ENCODE measurements at regions not wholly inside any gene's neighbourhood (a gene's known extent, or its start where the extent isn't known, plus 50 kb on each side); places are given as distances from the start of the nearest gene placed in this dataset.

DNA sequence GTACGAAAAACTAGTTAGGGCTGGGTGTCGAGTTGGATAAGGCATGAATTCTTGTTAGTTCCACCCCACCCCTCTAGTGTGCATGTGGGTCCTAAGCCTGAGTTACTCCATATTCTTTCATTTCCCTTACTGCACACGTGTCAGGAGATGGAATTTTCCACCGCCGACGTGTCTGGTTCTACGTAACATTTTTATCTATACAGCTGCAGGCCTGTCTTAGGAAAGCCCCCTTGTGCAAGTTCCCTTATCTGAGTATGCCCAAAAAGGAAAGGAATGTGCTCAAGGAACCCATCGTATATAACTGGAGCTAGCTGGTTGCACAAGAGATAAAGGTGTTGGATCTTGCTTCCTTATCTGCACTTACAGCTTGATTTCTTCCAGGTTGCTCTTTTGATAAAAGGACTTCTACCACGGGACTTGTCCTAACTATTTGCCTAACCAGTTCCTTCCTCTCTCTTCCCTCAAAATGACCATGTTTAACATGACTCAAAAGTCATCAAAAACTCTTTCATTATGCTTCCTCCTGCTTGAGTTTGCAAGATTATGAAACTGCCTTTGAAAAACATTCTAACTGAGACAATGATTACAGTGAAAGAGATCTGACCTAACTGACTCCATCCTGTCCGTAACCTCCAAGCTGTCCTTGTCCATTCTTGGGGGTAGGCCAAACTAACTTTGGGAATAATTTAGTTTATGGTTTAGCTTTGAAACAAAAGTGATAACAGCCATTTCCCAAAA, 181.4 kb downstream of the AKR1D1 start:
- no peak for DNase-seq

DNA sequence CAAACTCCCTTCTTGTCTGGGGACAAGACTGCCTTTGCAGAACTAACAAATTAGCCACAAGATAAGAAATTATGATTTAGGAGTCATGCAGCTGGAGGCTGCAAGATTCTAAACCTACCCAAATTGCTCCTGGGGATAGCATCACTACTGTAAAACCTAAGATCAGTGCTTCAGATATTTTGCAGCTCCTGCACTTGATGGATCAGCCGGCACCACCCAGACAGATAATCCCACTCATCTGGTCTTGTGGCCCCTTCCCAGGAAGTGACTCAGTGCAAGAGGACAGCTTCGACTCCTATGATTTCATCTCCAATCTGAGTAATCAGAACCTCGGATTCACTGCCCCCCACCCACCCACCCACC, 181.9 kb downstream of the AKR1D1 start:
- DNase-seq = no peak

DNA sequence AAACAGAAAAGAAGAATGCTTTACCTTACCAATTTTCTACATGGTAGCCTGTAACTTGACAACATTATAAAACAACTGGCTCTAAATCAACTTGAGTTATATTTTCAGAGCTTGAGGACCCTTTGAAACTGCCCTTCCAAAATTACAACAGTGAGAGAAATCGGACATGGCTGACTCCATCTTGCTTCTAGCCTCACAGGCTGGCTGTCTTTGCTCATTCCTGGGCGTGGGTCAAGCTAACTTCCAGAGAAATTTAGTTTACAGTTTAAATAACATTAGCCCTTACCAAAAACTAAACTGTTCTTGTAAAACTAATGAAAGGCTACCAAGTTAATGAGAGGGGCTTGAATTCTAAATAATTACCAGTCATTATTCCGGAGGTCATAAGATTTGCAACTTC, 183.4 kb downstream of the AKR1D1 start:
- no peak for DNase-seq

DNA sequence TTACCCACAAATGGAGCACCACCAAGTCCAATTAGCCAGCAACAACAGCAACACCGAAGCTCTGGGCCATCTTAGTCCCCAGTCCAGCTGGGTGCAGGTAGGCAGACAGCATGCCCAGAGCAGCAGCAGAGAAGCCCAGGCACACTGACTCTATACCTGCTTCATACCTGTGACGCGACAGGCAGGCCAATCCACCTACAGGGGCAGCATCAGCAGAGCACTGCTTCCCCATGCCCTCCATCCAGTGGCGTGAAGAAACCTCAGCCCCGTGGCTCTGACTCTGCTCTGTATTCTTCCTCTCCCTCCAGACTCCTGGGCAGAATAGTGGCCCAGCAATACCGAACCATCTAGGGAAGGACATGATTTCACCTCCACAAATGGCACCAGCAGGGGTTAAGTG, 191.7 kb downstream of the AKR1D1 start:
- no peak for DNase-seq

DNA sequence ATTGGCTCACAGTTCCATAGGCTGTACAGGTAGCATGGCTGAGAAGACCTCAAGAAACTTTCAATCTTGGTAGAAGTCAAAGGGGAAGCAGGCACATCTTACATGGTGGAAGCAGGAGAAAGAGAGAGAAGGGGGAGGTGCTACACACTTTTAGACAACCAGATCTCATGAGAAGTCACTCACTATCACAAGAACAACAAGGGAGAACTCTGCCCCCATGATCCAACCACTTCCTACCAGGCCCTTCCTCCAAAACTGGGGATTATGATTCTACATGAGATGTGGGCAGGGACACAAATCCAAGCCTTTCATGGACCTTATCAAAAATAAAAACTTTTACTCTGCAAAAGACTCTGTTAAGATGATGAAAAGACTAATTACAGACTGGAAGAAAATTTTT, 183.2 kb upstream of the TRIM24 start:
- no peak for DNase-seq

DNA sequence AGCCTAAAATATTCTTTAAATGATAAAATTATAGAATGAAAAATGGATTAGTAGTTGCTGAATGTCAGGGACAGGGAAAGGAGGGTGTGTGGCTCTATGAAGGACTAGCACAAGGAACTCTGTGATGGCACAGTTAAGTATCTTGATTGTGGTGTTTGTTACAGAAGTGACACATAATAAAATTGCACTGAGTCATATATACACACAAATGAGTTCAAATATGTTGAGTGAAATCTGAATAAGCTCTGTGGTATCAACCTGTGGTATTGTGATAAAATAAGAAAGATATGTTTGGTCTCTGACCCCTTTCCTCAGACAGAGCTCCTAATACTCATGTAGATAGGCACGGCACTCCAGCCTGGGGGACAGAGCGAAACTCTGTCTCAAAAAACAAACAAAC, 181.5 kb upstream of the TRIM24 start:
- DNase-seq = no peak

DNA sequence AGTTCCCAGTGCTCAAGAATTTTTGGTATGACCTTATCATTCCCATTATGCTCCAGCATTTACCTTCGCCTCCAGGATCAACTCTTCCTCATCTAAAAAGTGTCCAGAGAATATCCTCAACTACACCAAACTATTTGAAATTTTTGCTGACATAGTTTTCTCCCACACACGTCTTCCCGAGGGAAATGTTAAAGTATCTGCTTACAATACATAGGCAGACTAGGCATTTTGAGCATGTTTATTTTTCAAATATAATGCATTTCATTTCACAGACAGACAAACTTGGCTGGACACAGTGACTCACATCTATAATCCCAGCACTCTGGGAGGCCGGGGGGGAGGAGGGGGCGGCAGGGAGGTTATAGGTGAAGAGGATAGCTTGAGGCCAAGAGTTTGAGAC, 177.1 kb upstream of the TRIM24 start:
- no peak for DNase-seq

DNA sequence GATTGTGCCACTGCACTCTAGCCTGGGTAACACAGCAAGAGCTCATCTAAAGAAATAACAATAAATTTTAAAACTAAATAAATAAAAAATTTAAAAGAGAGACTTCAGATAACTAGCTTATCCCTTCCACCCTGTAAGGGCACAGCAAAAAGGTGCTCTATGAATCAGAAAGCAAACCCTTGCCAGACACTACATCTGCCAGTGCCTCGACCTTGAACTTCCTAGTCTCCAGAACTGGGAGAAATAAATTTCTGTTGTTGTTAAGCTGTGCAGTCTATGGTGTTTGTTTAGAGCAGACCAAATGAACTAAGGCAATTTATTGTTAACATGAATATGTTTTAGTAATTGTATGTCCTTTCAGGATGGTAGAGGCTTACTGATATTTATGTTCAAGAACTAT, 174.9 kb upstream of the TRIM24 start:
- no peak for DNase-seq

DNA sequence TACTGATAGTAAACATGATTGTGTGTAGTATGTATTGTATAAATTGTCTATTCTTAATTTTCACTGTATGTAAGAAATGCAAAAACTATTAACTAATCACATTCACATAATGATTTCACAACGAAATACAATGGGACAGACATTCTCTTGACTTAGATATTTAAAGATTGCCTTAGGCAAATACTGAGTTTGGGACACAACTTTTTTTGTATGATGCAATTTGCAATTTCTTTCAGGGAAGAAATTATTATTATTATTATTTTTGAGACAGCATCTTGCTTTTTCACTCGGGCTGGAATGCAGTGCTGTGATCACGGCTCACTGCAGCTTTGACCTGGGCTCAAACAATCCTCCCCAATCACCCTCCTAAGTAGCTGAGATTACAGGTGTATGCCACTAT, 173.2 kb upstream of the TRIM24 start:
- no peak for DNase-seq

DNA sequence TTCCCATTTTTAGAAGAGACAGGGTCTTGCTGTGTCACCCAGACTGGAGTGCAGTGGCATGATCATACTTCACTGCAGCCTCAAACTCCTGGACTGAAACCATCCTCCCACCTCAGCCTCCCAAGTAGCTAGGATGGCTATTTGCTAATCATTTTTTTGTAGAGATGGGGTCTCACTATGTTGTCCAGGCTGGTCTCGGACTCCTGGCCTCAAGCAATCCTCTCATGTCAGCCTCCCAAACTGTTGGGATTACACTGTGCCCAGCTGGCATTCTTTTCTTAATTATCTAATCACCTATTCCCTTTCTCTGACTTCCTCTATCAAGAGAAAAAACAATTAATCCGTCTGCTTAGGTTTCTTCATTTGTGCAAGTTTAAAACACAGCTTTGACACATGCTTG, 172.5 kb upstream of the TRIM24 start:
- no peak for DNase-seq

DNA sequence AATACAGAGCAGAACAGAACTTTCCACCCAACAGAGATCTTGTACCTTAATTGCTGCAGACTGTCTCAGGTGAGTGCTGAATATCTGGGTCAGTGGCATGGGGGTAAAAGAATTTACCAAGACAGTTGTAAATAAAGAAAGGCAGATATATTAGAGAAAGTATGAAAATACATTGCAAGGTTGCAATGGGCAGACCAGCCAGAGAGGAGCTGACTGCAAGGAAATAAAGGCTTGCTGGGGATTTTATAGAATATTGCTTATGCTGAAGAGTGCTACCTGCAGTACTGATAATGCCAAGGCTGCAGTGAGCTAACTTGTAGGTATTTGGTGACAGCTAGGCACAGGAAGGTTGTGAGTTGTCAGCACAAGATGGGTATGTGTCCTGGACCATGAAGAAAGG, 171.0 kb upstream of the TRIM24 start:
- DNase-seq = no peak

DNA sequence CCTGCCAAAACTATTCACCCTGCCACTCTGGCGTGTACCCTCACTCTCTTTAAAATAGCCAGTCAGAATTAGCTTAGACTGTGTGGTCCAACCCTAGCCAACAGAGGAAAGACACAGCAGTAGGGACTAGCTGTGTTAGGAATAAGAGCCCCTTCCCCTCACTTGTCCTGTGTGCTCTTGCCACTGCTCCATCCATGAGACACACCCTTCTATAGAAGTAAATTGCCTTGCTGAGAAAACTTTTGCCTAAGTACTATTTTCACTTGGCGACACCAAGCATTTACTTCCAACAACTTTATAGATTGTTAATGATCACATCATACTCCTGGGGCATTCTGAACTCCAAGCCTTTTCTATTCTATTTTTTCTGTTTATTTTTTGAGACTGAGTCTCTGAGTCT, 170.2 kb upstream of the TRIM24 start:
- DNase-seq = no peak

DNA sequence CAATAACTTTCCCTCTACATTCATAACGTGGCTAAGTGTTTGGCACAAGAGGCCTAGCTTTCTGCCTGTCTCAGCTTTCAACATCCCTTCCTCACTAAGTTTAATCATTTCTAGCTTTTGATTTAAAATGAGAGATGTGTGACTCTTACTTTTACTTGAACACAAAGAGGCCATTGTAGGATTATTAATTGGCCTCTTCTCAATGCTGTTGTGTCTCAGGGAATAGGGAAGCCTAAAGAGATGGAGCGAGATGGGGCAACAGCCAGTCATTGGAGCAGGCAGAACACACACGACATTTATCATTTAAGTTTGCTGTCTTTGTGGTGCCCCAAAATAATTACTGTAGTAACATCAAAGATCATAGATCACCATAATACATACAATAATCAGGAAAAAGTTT, 167.1 kb upstream of the TRIM24 start:
- DNase-seq = no peak

DNA sequence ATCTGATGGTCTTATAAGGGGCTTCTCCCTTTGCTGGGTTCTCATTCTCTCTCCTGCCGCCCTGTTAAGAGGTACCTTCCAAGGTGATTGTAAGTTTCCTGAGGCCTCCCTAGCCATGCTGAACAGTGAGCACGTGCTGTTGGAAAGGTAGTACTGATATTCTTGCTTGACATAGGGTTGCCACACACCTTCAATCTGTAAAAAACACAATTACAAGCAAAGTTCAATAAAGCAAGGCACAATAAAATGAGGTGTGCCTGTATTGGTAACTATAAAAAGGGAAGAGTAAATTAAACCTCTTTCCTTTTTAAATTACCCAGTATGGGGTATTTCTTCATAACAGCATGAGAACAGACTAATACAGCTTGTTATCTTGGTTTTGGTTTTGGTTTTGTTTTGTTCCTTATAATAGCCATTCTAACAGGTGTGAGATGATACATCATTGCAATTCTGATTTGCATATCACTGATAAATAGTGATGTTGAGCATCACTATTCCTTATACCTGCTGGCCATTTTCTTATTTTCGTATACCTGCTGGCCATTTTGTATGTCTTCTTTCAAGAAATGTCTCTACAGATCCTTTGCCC, 164.9 kb upstream of the TRIM24 start:
- no peak for DNase-seq

DNA sequence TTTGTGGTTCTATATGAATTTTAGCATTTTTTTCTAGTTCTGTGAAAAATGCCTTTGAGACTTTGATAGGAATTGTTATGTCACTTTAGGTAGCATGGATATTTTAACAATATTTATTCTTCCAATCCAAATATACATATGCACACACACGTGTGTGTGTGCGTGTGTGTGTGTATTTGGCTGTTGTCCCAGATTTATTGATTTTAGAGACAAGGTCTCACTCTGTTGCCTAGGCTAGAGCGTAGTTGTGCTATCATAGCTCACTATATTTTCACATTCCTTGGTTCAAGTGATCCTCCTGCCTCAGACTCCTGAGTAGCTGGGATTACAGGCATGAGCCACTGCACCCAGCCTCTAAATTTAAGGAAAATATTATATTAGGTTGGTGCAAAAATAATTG, 162.5 kb upstream of the TRIM24 start:
- DNase-seq = no peak

DNA sequence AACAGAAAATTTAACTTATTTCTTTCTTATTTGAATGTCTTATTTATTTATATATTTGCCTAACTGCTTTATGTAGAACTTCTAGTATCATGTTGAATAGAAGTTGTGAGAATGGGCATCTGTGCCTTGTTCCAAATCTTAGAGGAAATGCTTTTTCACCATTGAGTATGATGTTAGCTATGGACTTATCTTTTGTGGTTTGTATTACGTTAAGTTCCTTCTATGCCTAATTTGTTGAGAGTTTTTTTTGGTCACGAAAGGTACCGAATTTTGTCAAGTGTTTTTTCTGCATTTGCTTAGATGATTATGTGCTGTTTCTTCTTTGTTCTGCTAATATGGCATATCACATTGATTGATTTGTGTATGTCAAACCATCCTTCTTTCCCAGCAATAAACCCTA, 161.0 kb upstream of the TRIM24 start:
- DNase-seq = no peak

DNA sequence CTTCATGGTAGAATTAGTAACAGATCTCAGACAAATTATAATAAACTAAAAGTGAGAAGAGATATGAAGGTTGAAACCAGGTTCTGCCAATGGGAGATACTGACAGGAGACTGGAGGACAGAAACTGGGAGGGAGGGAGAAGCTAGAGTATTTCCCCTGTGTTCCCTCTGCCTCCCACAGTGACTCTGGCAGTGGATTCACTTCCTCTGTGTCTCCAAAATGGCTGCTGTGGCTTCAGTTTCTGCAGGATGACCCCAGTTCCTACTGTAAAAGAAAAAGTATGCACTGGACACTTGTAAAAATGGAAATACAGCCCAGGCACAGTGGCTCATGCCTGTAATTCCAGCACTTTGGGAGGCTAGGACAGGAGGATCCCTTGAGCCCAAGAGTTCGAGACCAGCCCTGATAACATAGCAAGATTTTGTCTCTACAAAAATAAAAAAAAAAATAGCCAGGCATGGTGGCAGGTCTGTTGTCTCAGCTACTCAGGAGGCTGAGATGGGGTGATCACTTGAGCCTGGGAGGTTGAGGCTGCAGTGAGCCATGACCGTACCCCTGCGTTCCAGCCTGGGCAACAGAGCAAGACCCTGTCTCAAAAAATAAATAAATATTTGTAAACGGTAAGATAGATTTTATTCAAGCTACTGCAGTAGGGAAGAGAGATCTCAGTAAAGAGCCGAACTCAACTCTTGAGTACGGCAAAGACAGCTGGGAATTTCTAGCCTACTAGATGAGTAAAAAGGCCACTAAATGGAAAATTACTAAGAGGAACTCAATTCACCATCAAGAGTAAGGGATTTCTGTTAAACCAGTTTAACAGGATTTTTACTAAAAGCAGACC, 156.6 kb upstream of the TRIM24 start:
- DNase-seq = no peak

DNA sequence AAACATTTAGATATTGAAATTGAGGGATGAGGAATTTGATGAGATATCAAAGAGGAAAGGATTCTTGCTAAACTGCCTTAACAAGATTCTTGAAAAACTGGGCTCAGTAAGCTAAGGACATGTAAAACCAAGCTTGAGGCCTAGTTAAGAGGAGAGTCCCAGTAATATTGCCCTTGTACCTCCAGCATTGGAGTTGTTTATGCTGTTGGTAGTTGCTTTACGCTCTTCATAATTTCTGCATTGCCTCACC, 156.1 kb upstream of the TRIM24 start:
- no peak for DNase-seq

DNA sequence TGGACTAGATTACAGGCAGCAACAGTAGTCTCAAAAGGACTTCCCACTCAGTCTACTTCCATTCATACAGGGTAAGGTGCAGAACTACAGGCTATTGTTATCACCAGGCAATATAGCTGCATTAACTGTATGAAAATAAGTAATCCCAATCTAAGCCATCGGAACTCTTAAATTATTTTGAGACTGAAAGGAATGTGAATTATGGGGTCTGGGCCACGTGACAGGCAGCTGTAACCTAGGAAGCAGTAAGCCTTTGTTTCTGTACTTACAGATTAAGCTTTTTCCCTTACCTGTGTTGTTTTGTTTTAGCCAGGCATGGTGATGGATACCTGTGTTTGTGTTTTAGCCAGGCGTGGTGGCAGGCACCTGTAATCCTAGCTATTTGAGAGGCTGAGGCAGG, 152.4 kb upstream of the TRIM24 start:
- no peak for DNase-seq

DNA sequence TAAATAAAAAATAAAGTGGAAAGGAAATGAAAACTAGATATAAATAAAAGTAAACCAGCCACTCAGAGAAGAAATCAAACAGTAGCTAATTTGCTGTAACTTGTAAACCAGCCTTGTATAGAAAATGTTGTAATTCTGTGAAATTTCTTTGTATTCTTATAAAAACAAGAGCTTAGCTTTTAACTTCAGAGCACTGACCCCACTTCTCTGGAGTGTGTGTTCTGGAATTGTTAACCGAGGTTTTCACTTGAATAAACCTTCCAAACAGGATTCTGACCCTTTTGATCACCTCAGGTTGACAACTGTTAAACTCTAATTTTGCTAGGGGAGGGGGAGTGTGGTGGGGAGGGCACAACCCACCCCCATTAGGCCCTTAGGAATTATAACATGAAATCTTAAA, 151.9 kb upstream of the TRIM24 start:
- no peak for DNase-seq

DNA sequence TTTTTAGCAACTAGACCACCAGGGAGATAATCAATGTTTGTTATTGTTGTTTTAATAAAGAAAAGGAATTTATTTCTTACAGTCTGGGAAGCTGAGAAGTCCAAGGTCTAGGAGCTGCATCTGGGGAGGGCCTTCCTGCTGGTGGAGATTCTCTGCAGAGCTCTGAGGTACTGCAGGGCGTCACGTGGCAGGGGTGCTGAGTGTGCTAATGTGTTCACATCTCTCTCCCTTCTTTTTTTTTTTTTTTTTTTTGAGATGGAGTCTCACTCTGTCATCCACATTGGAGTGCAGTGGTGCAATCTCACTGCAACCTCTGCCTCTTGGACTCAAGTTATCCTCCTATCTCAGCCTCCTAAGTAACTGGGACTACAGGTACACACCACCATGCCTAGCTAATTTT, 150.9 kb upstream of the TRIM24 start:
- DNase-seq = no peak

DNA sequence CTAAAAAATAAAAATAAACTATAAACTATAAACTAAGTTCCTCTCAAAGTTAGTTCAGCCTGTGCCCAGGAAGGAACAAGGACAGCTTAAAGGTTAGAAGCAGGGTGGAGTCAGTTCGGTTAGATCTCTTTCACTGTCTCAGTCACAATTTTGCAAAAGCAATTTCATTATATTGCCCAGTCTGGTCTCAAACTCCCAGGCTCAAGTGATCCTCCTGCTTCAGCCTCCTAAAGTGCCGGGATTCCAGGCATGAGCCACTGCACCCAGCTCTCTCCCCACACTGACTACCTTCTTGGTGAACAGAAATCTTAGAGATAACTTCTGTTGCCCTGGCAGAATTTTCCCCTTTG, 146.3 kb upstream of the TRIM24 start:
- DNase-seq = no peak

DNA sequence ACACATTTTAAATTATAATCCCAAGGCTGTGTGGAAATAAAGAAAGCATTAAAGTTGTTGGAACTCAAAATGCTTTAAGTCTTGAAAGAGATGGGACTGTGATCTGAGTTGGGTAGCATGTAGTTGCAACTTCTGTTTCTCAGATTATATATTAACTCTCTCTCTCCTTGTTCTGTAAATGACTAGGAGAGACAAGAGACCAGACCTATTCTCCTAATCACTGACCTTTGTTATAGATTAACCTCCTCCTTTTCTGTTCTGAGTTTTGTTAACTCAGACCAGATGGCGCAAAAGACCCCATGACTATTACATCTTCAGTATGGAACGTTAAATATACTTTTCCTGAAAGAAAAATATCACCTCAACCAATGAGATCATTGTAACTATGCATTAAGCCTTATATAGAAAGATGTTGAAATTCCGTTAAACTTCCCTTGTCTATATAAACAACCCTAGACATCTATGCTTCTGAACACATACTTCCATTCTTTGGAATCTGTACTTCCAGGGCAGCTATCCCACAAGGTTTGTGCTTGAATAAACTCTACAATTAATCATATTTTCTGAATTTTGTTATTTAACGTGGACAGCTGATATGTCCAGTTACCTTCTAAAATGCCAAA, 143.5 kb upstream of the TRIM24 start:
- no peak for DNase-seq

DNA sequence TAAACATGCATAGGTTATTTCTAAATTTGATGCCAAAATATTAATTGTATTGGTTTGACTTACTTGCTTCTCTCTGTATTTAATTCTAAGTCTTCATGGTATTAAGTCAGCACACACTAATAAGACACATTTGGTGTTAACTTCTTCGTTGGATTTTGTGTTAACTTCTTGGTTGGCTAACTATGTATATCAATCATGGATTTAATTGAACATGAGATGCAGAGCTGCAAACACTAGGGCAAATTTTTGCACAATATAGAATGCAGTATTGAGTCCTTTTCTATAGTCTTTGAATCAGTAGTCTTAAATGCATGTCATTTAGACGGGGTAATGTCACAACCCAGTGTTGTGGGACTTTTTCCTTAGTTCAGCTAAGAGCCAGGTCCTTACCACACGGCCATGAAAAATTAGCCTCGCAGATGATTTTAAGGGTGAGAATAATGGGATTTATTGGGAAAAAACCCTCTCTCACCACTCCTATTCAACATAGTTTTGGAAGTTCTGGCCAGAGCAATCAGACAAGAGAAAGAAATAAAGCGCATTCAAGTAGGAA, 142.9 kb upstream of the TRIM24 start:
- DNase-seq = no peak

Data from hindlimb muscle (tissue), 1 donor.